Stimulated activated effector memory CD8-positive, alpha-beta T cell treated with anti-CD3 and anti-CD28 coated beads, Interleukin-12 subunit alpha, Interleukin-12 subunit beta, amount 100 ng/mL, for 72 hours (primary cell): ENCODE measurements at regions not wholly inside any gene's neighbourhood (a gene's known extent, or its start where the extent isn't known, plus 50 kb on each side); places are given as distances from the start of the nearest gene placed in this dataset.
"Not testable (repeated sequence)": the region's sequence is repeated elsewhere in the genome, so short reads cannot be mapped to it uniquely, and the experiment has no call there.

Experiments
- ATAC-seq: fragments of 150-1000 bp; cut with Tn5 transposase; 2 replicates; pipeline ENCODE4 v1.10.0; 2021
- DNase-seq, 2 donors: peaks; one replicate each; pipeline ENCODE4 v3.0.0; 2021 to 2022; ENCODE audit warnings: low spot score in 2 of 2
- H3K27ac Mint-ChIP-seq: one replicate; pipeline ENCODE4 v1.8.0; 2022; ENCODE audit warnings: mild to moderate bottlenecking, mixed read lengths
- H3K36me3 Mint-ChIP-seq: one replicate; pipeline ENCODE4 v1.8.0; 2022; ENCODE audit warnings: mild to moderate bottlenecking, mixed read lengths
- H3K4me1 Mint-ChIP-seq: one replicate; pipeline ENCODE4 v1.8.0; 2022; ENCODE audit warnings: mixed read lengths
- H3K4me3 Mint-ChIP-seq: one replicate; pipeline ENCODE4 v1.8.0; 2022; ENCODE audit warnings: mild to moderate bottlenecking, mixed read lengths
- H3K9me3 Mint-ChIP-seq: one replicate; pipeline ENCODE4 v1.8.0; 2022; ENCODE audit warnings: mixed read lengths

GRCh38 chrX:222800-223513 is 58.2 kb upstream of the PLCXD1 start:
- not testable (repeated sequence) for H3K9me3 Mint-ChIP-seq, H3K4me3 Mint-ChIP-seq, H3K27ac Mint-ChIP-seq, DNase-seq, H3K36me3 Mint-ChIP-seq, H3K4me1 Mint-ChIP-seq
- peak; percentile 17 for ATAC-seq

- not testable (repeated sequence) for ATAC-seq
These were observed 57.7 kb upstream of the PLCXD1 start for GRCh38 chrX:223514-223854.

GRCh38 chrX:226474-227164 is 54.6 kb upstream of the PLCXD1 start:
- not testable (repeated sequence) for H3K4me1 Mint-ChIP-seq, H3K36me3 Mint-ChIP-seq, H3K27ac Mint-ChIP-seq, DNase-seq, H3K9me3 Mint-ChIP-seq, H3K4me3 Mint-ChIP-seq
- ATAC-seq, result peak; percentile 84

More at GRCh38 chrX:223514-223854, 57.7 kb upstream of the PLCXD1 start:
- DNase-seq, H3K36me3 Mint-ChIP-seq, H3K4me1 Mint-ChIP-seq, H3K27ac Mint-ChIP-seq, H3K4me3 Mint-ChIP-seq, H3K9me3 Mint-ChIP-seq: not testable (repeated sequence)

- H3K36me3 Mint-ChIP-seq, H3K9me3 Mint-ChIP-seq, H3K27ac Mint-ChIP-seq, H3K4me1 Mint-ChIP-seq, DNase-seq, H3K4me3 Mint-ChIP-seq, ATAC-seq: not testable (repeated sequence)
These were observed 53.8 kb upstream of the PLCXD1 start for GRCh38 chrX:227396-227795.
